B cell (primary cell): ENCODE measurements at regions not wholly inside any gene's neighbourhood (a gene's known extent, or its start where the extent isn't known, plus 50 kb on each side); places are given as distances from the start of the nearest gene placed in this dataset.

Experiments used
- EZH2 ChIP-seq: IDR thresholded peaks from 2 replicates; pipeline ENCODE4 v1.6.1; 2012; ENCODE audit warnings: borderline replicate concordance, low read depth, mild to moderate bottlenecking, moderate library complexity, low read length; ENCODE audit not compliant: insufficient read depth, poor library complexity, severe bottlenecking
- TF ChIP-seq, protein P1 (sequence below): fragments of 200-600 bp; IDR thresholded peaks from one replicate; pipeline ENCODE4 v1.8.0; 2022; ENCODE audit warnings: antibody characterized with exemption, mild to moderate bottlenecking

DNA sequence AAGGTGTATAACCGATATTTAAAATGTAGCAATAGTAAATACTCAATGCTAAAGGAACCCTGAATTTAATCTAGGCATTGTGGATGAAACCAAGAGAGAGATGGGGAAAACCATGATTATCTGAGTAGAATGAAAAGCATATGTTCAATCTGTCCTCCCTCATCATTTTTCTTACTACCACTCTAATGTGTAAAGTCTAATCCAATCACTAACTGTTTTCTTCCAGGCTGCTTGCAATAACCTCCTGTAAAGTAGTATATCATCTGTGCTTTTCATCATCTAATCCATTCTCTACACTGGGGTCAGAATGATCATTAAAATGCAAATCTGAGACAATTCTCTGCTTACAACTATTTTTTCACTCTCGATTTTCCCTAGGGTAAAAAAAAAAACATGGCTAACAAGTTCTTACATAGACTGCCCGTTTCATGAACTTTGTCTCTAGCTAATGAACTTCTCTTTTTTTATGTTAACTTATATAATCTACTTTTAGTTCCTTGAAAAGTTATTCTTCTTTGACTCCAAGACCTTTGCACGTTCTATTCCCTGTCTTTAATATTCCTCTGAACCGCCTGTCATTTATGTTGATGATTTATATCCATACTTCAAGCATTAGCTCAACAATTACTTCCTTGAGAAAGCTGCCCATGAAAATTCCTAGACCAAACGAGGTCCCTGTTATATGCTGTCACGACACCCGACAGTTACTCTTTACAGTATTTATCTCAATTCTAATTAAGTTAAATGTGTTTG, 94.7 kb upstream of the SLC8A1 start:
- TF ChIP-seq, protein P1, sequence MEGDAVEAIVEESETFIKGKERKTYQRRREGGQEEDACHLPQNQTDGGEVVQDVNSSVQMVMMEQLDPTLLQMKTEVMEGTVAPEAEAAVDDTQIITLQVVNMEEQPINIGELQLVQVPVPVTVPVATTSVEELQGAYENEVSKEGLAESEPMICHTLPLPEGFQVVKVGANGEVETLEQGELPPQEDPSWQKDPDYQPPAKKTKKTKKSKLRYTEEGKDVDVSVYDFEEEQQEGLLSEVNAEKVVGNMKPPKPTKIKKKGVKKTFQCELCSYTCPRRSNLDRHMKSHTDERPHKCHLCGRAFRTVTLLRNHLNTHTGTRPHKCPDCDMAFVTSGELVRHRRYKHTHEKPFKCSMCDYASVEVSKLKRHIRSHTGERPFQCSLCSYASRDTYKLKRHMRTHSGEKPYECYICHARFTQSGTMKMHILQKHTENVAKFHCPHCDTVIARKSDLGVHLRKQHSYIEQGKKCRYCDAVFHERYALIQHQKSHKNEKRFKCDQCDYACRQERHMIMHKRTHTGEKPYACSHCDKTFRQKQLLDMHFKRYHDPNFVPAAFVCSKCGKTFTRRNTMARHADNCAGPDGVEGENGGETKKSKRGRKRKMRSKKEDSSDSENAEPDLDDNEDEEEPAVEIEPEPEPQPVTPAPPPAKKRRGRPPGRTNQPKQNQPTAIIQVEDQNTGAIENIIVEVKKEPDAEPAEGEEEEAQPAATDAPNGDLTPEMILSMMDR: no peak
- TF ChIP-seq EZH2: no peak
